ENCODE measurements at regions not wholly inside any gene's neighbourhood (a gene's known extent, or its start where the extent isn't known, plus 50 kb on each side); places are given as distances from the start of the nearest gene placed in this dataset.
"Not testable (repeated sequence)": the region's sequence is repeated elsewhere in the genome, so short reads cannot be mapped to it uniquely, and the experiment has no call there.

DNA sequence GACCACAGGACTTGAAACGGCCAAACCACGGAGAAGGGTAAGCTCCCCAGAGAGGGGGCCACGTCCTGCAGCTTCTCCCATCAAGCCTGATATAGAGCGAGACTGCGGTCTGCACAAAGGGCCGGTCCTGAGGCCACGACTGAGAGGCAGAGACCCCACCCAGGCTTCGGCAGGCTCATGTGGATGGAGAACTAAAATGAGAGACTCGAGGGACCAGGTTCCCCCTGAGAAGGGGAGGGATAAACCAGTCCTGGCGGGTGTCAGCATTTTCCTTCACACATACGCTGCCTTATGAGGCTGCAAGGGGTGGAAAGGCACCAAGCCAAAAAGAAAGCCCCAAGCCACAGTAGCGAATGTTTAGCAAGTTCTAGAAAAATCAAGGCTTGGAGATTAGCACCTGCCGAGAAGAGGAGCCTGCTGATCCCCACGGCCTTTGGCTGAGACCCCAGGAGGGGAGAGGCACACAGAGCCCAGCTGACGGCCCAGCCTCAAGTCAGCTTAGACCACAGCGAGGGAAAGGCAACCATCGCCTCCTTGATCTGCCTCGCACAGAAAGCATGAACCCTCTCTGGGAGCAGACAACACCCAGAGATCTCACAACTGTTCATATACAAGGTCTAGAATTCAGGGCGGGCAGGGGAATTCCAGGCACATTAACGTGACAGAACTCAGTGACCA lies 92.6 kb upstream of the RNF32 start:
- DNase-seq (ENCODE audit: low read depth) = no peak

DNA sequence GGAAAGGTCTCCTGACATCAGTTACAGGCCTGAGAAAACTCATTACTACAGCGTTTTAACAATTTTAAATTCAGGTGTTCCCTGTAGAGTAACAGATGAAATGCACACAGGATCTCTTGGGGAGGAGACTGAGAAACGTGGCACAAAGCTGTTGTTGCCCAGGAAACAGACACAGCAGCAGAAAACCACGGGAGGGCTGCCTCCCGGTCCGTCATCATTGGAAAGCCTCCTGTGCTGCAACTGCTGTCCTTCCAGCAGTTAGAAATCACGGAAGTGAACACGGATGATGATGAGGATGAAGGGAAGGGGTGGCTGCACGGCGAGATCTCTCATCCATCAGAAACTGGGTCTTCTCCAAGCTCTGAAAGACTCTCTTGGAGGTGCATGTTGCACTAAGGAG lies 94.6 kb upstream of the RNF32 start:
- no peak for DNase-seq (ENCODE audit: low read depth)

DNA sequence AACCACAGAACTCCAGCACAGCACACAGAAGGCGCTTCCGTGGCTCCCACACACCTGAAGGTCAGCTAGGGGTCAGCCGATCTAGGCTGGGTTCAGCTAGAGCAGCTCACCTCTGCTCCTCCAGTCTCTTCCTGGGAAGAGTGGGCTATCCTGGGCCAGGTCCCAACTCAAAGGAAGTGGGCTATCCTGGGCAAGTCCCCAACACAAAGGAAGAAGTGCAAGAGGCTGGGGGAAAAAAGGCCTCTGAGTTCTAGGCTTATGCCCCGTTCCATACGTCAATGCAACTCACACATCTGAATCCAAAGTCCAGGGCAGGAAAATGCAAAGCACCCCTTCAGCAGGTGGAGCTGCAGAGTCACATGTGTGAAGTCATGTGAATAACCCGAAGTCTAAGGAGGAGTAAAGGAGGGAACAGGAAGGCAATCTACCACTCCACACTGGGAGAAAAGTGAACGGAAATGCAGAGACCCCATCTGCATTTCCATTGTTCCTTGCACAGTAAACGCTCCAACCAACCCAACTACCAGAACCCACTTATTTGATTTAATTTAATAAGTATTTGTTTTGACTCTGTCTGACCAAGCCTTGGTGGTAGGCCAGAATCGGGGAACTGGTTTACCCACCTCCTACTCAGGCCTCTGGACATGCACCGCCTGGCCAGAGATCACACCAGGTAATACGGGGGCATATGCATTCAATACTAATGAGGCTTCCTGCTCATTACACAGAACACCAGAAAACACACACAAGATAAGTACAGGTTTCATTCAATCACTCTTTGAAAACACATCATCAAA lies 95.5 kb upstream of the RNF32 start:
- DNase-seq (ENCODE audit: low read depth) = no peak

DNA sequence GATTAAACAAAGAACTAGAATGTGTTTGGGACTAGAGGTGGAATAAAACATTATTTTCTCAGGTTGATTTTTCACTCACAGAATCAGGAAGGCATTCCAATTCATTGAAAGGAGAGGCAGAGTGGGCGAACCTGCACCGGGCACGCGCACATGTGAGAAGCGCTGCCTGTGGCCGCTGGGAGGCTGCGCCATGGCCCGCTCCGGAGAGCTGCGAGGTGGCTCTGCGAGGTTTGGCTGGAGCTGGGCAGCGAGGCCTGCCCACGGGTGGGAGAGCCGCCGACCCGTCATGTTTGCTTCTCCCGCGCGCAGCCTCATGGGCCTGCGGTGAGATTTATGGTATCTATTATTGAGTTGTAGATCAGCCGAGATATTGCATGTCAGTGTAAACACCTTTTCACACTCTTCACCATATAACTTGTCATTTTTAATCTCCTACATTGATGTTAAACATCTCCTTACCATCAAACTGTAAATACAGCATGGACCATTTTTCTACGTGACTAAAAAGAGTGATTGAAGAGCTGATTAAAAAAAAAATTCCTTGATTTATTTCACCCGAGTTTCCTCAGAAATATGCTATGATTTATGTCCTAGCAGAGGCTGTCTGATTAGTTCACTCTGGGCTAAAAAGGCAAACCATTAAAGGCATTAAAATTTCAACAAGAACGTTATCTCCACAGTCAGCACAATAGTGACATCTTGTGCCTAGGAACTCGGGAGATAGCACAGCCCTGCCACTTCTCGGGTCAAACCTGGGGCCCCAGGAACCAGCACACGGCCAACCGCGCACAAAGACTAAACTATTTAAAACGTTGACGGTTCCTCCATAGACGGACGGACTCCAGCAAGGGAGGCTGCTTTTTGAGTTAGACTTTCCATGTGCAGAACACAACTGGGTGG lies 96.6 kb upstream of the RNF32 start:
- no peak for DNase-seq (ENCODE audit: low read depth)

DNA sequence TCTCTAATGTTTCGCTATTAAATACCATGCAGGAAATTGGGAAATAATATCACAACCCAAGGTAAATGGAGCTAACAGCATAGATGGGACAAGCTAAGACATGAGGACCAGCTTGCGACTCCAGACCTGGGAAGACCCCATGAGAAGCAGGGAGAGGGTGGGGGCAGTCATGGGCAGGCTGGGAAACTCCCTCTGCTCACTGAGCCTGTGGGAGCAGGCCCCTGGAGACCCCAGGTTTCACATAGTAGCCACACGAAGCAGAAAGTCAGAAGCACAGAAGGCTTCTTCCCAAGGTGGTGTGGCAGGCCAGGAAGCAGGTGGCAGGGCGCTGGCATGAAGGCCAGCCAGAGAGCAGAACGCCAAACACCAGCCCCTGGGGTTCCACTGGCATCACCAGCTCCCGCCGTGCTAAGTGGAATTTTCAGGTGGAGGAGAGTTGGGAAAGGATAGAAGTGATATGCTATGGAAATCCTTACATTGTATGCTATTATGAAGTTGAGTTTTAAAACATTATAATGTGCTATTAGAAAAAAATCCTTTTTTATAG lies 99.9 kb upstream of the RNF32 start:
- DNase-seq (ENCODE audit: low read depth) = no peak

DNA sequence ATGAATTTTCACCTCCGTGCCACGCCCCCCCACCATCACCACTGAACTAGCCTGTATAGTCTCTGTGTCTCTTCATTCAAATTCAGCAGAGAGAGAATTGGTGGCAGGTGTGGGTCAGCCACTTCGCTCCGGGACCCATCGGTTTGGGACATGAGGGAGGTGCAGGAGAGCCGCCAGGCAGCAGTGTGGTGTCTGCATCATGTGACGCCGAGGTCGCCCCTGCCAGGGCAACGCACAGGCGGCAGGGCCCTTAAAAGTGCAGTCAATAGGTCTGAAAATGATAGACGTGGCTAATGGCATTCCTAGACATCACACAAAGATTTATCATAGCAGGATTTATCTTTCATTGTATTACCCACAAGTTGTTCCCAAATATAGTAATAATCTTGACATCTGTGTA lies 100.6 kb upstream of the RNF32 start:
- DNase-seq (ENCODE audit: low read depth) = no peak

DNA sequence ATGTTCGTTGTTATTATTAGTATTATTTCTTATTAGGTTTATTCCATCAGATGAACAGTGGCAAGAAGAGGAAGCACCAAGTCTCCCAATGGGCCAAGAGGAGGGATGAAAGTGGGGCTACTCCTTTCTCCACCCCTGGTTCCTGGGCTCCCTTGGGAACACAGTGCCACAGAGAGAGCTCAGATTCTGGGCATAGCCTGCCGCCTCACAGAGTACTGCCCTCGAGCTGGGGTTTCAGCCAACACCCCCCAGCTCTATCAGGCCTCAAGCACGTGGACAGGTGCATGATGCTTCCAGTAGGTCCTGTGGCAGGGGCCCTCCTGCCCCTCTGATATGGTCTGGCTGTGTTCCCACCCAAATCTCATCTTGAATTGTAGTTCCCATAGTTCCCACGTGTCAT lies 103.6 kb upstream of the RNF32 start:
- no peak for DNase-seq (ENCODE audit: low read depth)

DNA sequence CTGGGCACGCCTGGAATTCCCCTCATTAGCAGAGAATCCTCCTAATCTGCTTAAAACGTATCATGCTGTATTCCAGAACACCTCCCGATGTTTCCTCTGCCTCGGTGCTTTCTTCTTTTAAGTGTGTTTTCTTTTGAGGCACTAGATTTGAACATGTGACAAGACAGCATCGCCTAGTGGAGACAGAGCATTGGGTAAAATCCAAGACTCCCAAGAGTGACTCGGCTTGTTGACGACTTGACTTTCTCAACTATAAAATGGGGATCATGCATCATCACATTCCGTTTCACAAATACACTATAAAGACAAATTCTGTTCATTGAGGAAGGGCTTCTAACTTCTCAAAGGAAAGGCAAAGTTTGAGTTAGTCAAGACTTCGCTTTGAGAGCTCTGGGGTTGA lies 105.6 kb upstream of the RNF32 start:
- DNase-seq (ENCODE audit: low read depth) = no peak

DNA sequence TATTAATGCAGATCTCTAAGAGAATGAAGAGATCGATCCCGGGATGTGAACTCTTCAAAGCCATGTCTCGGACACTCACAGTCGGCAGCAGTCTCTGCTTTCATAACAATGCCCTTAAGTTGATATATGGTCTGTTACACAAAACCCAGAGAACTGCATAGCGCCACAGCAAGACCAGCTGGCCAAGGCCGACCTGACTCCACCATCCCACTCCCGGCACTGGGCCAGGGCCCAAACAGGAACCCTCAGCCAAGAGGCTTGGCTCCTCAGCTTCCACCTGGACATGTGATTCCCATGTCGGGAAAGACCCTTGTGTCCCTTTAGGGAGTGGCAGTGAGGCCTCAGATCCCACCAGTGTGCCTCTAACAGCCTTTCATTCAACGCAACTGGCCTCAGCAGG lies 106.6 kb upstream of the RNF32 start:
- DNase-seq (ENCODE audit: low read depth) = no peak

DNA sequence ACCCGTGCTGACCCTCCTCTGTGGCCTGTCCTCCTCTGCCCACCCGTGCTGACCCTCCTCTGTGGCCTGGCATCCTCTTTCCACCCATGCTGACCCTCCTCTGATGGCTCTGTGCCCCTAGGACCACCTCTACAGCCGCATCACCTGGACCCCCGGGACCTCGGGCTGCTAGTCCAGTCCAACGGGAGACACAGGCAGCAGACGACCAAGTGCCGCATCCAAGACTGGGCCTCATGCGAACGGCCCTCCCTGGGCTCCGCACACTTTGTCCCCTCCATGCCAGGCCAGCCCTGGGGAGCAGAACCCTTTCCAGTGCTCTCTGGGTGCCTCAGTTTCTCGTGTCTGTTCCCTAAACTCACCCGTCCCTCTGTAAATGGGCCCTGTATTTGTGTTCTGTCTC lies 107.2 kb upstream of the RNF32 start:
- DNase-seq (ENCODE audit: low read depth) = no peak

DNA sequence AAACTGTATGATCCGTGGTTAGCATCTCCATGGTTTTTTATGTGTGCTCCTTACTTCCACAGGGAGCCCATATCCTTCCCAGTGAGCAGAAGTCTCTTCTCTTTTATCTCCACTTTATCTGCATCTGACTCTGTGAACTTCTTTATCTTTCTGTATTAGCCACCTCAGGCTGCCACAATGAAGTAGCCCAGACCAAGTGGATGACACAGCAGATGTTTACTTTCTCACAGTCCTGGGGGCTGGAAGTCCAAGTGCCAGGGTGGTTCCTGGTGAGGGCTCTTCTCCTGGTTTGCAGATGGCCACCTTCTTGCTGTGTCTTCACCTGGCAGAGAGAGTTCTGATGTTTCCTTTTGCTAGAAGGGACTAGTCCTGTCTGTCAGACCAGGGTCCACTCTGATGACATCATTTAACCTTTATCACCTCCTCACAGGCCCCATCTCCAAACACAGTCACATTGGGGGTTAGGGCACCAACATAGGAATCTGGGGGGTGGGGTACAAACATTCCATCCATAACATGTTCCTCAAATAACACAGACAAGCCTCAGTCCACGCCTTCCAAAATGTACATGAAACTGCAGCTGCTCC lies 108.5 kb upstream of the RNF32 start:
- no peak for DNase-seq (ENCODE audit: low read depth)

DNA sequence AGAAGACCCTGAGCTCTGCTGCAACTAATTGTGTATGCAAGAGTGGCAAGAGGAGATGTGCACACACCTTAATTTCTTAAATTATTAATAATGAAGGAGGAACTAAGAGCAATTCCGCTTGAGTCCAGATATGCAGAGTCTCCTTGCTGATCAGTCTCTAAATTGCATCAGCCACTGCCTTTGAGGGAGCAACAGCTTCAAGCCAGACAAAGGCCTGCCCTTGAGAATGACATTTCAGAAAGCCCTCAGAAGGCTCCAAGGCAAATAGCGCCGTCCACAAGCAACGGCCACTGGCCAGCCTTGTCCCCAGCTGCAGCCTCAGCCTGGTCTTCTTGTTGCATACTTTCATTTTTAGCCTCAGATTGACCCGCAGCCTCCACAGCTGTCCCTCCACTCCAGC lies 110.6 kb upstream of the RNF32 start:
- DNase-seq (ENCODE audit: low read depth) = no peak

DNA sequence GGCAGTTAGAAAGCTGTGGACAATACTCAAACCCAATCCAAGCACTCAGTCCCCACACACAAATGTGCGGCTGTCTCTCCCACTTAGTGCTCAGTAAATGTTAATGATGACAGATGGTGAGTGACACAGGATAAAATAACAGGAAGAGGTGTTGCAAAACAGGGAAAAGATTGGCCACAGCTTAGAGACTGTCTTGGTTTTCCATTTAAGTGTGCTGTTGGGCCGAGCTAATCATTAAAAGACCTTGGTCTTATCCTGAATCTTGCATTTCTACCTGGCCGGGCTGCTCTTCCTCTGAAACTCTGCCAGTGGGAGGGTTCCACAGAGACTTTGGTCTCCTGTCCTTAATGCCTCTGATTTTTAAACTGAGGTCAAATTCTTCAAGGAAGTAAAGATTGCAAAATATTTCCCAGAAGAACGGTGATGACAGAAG lies 113.1 kb upstream of the RNF32 start:
- DNase-seq (ENCODE audit: low read depth) = no peak

DNA sequence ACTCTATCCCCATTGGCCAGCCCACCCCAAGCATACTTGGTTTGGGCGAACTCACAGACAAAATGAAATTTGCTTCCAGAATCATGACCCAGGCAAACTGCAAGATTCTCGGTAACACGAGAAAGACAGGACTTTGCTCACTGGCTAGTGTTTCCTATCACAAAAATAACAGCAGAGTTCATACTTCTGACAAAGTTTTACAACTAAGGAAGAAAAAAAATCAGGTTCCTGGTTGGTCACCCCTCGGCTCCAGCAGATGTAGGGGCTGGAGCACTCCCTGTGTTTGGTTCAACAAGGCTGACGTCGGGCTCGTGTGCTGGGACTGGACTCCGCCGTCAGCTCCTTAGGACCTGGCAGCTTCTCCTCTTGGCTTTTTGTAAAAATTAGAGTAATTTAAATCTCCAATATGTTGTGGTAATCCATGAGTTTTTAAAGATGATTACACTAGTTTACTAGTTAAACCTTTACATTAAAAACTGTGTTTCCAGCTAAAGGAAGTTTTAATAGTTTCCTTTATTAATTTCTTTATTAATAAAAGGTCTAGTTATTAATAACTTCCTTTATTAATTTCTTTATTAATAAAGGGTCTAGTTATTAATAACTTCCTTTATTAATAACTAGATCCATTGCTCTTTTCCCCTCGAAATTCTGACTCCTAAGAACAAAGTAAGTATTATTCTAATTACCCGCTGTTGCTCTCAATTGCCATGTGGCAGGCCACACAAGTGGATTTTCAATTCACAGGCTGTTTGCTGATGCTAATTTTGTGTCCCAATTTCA lies 115.6 kb upstream of the RNF32 start:
- no peak for DNase-seq (ENCODE audit: low read depth)

DNA sequence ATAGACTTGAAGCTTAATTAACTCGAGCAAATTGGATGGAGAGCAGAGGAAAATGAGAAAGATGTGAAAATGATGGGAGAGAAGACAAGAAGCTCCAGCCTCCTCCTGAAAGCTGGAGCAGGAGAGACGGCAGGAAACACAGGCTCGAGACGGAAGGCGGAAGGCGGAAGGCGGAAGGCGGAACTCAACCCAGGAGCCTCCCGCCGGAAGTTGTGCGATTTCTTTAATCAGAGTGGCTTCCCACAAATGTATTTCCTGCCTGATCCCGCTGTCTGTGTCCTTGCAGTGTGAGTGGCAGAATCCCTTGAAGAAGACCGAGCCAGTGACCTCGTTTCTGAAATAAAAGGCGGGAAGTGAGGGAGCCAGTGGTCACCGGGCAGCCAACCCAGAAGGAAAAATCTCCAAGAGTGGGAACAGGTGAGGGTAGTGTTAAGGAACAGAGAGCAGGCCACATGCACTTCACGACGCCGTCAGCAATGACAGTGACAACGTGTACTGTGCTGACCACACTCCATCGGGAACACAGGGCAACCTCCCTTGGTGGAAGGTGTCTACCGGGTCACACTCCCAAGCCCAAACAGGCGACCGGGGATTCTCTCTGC lies 117.0 kb upstream of the RNF32 start:
- DNase-seq (ENCODE audit: low read depth) = no peak

DNA sequence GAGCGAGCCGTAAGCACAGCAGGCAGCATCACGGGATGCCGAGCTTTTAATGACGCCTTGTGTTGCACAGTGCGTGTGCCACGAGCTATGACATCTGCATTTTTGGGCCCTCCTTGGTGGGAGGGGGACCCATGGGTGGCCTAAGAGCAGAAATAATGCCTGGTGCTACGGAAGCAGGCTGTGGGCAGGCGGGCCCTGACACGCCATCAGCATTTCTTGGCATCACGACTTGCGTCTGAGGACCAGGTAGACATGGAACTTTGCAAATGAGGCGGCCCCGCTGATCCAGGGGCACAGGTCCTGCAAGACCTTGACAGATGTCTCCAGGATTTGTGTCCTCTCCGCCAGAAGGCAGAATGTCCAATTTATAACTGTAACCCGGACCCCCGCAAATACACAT lies 117.8 kb upstream of the RNF32 start:
- no peak for DNase-seq (ENCODE audit: low read depth)

DNA sequence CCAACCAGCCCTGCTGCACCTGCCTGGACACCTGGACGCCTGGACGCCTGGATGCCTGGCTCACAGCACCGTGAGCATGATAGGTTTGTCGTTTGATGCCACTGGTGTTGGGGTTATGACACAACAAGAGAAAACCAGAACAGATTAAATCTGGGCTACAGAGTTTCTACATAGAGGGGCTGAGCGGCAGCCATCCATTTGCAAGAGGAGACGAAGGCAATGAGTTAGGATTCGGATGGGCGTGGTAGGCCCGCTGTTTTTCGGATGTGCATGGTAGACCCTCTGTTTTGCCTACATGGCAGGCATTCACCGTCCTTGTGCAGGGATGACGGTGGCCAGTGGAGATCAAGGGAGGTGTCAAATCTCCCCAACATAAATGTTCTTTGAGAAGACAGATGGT lies 121.5 kb upstream of the RNF32 start:
- no peak for DNase-seq (ENCODE audit: low read depth)

DNA sequence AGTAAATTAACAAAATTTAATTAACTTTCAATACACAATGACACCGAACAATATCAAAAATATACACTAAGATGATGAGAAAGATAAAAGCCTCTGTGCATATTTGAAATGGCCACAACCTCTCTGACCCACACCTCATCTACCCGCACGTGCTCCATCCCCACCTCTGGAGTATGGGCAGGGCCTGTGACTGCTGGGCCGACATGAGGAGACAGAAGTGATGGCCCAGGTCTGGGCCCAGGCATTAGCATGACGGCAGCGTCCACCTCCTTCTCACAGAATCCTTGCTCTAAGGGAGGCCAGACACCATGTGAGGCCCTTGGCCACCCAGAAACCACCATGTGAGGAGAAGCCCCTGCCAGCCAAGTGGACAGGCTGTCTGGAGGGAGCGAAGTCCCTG lies 122.1 kb upstream of the RNF32 start:
- DNase-seq (ENCODE audit: low read depth) = no peak

DNA sequence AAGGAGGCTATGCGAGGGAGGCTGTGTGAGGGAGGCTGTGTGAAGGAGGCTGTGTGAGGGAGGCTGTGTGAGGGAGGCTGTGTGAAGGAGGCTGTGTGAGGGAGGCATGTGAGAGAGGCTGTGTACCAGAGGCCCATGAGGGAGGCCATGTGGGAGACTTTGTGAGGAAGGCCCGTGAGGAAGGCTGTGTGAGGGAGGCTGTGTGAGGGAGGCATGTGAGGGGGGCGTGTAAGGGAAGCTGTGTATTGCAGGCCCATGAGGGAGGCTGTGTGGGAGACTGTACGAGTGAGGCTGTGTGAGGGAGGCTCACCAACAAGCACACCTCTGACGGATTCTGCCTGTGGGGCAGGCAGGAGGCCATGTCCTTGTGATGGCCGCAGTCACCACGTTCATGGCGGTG lies 122.7 kb upstream of the RNF32 start:
- DNase-seq (ENCODE audit: low read depth) = not testable (repeated sequence)

DNA sequence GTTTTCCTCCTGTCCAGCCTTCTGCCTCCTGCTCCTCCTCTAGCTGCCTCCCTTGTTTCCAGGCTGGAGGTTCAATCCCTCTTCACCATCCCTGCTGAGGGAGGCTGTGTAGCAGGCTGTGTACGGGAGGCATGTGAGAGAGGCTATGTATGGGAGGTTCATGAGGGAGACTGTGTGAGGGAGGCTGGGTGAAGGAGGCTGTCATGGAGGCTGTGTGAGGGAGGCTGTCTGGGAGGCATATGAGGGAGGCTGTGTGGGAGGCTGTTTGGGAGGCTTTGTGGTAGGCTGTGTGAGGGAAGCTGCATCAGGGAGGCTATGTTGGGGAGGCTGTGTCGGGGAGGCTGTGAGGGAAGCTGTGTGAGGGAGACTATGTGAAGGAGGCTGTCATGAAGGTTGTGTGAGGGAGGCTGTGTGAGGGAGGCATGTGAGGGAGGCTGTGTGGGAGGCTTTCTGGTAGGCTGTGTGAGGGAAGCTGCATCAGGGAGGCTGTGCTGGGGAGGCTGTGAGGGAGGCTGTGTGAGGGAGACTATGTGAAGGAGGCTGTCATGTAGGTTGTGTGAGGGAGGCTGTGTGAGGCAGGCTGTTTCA lies 123.7 kb upstream of the RNF32 start:
- DNase-seq (ENCODE audit: low read depth) = no peak
